Esophagus (tissue), 2 donors: ENCODE measurements at regions not wholly inside any gene's neighbourhood (a gene's known extent, or its start where the extent isn't known, plus 50 kb on each side); places are given as distances from the start of the nearest gene placed in this dataset.
A peak's percentile ranks its signal among the peaks of the same experiment; 100 is the strongest.
"Not testable (repeated sequence)": the region's sequence is repeated elsewhere in the genome, so short reads cannot be mapped to it uniquely, and the experiment has no call there.

Experiments used
- H3K27ac ChIP-seq, 2 donors: one replicate each; pipeline ENCODE4 v1.5.1; 2013; ENCODE audit warnings: low read depth in 2 of 2, mild to moderate bottlenecking in 2 of 2, inconsistent platforms in 1 of 2, low read length in 1 of 2, moderate library complexity in 1 of 2
- H3K27me3 ChIP-seq, 2 donors: one replicate each; pipeline ENCODE4 v1.6.1; 2013; ENCODE audit warnings: low read length in 2 of 2, control low read depth in 1 of 2, mild to moderate bottlenecking in 1 of 2; ENCODE audit not compliant: insufficient read depth in 2 of 2, control insufficient read depth in 1 of 2
- H3K36me3 ChIP-seq, 2 donors: one replicate each; pipeline ENCODE4 v1.6.1; 2013; ENCODE audit warnings: low read length in 1 of 2; ENCODE audit not compliant: control insufficient read depth in 2 of 2, insufficient read depth in 2 of 2
- H3K4me1 ChIP-seq, 2 donors: one replicate each; pipeline ENCODE4 v1.6.1; 2013; ENCODE audit warnings: low read length in 1 of 2; ENCODE audit not compliant: control insufficient read depth in 2 of 2, insufficient read depth in 2 of 2
- H3K4me3 ChIP-seq, 2 donors: one replicate each; pipeline ENCODE4 v1.5.1; 2013; ENCODE audit warnings: low read length in 2 of 2, mild to moderate bottlenecking in 2 of 2, low read depth in 1 of 2, moderate library complexity in 1 of 2
- H3K9me3 ChIP-seq, 2 donors: one replicate each; pipeline ENCODE4 v1.6.1; 2013; ENCODE audit warnings: mild to moderate bottlenecking in 2 of 2, low read depth in 1 of 2, low read length in 1 of 2, moderate library complexity in 1 of 2; ENCODE audit not compliant: control insufficient read depth in 2 of 2, insufficient read depth in 1 of 2
- WGBS, 2 donors: extraction: QIAGEN DNeasy Blood & Tissue Kit; methylation state at CpG; one replicate each; pipeline ENCODE4 v1.1.7; 2013; 5-methylcytosine and 5-hydroxymethylcytosine counted together
- donor health status: healthy with polysubstance abuse.
- donor health status: Bipolar disorder and iron deficiency.

- not testable (repeated sequence) for H3K4me1 ChIP-seq, H3K9me3 ChIP-seq, H3K27me3 ChIP-seq, H3K27ac ChIP-seq, H3K36me3 ChIP-seq
- peak overlapping the region in 1 of 2 donors; percentile 31 for H3K4me3 ChIP-seq
- WGBS, 2 donors: 6 to 8% methylated on average over 15 to 18 of the region's 31 CpGs
Measured at GRCh38 chr9:39791356-39791755, 435.9 kb downstream of the SPATA31A1 start.

- WGBS, 2 donors: 76 to 96% methylated on average over 2 of the region's 8 CpGs
- H3K4me3 ChIP-seq, H3K27me3 ChIP-seq: not testable (repeated sequence)
Measured at GRCh38 chr9:39797935-39798334, 442.5 kb downstream of the SPATA31A1 start.

GRCh38 chr9:39799252-39799651, 443.8 kb downstream of the SPATA31A1 start:
- not testable (repeated sequence) for H3K27me3 ChIP-seq, H3K9me3 ChIP-seq, H3K4me3 ChIP-seq, H3K4me1 ChIP-seq, H3K27ac ChIP-seq, H3K36me3 ChIP-seq
- 84 to 94% methylated on average over 4 to 7 of the region's 11 CpGs for WGBS, 2 donors

More at GRCh38 chr9:39797935-39798334, 442.5 kb downstream of the SPATA31A1 start:
- not testable (repeated sequence) for H3K4me1 ChIP-seq, H3K9me3 ChIP-seq, H3K36me3 ChIP-seq, H3K27ac ChIP-seq

- WGBS, 2 donors: no CpG with 5 or more reads among the region's 2 CpGs
- not testable (repeated sequence) for H3K36me3 ChIP-seq, H3K9me3 ChIP-seq, H3K27me3 ChIP-seq, H3K4me3 ChIP-seq, H3K4me1 ChIP-seq, H3K27ac ChIP-seq
Measured at GRCh38 chr9:39802561-39802960, 447.1 kb downstream of the SPATA31A1 start.

GRCh38 chr9:39809401-39810226, 454.1 kb downstream of the SPATA31A1 start:
- WGBS, 2 donors: 0 to 1% methylated on average over 30 to 35 of the region's 43 CpGs
- not testable (repeated sequence) for H3K27me3 ChIP-seq, H3K4me1 ChIP-seq, H3K36me3 ChIP-seq, H3K9me3 ChIP-seq
- peak overlapping the region; percentile 78 to 84 for H3K27ac ChIP-seq
- peak overlapping the region; percentile 54 to 67 for H3K4me3 ChIP-seq

- H3K9me3 ChIP-seq, H3K36me3 ChIP-seq, H3K27me3 ChIP-seq, H3K4me3 ChIP-seq, H3K4me1 ChIP-seq, H3K27ac ChIP-seq: not testable (repeated sequence)
- WGBS, 2 donors: 90 to 91% methylated on average over 2 of the region's 3 CpGs
Measured at GRCh38 chr9:39810401-39810800, 454.9 kb downstream of the SPATA31A1 start.

GRCh38 chr9:39811615-39812014, 456.1 kb downstream of the SPATA31A1 start:
- not testable (repeated sequence) for H3K27ac ChIP-seq, H3K27me3 ChIP-seq, H3K4me1 ChIP-seq, H3K9me3 ChIP-seq, H3K36me3 ChIP-seq, H3K4me3 ChIP-seq
- 93 to 95% methylated on average over 3 of the region's 3 CpGs for WGBS, 2 donors

GRCh38 chr9:39828457-39828856, 473.0 kb downstream of the SPATA31A1 start:
- not testable (repeated sequence) for H3K27me3 ChIP-seq, H3K27ac ChIP-seq, H3K9me3 ChIP-seq, H3K4me1 ChIP-seq, H3K4me3 ChIP-seq, H3K36me3 ChIP-seq
- WGBS, 2 donors: 33 to 76% methylated on average over 2 to 4 of the region's 4 CpGs
